ENCODE measurements at regions not wholly inside any gene's neighbourhood (a gene's known extent, or its start where the extent isn't known, plus 50 kb on each side); places are given as distances from the start of the nearest gene placed in this dataset.

DNA sequence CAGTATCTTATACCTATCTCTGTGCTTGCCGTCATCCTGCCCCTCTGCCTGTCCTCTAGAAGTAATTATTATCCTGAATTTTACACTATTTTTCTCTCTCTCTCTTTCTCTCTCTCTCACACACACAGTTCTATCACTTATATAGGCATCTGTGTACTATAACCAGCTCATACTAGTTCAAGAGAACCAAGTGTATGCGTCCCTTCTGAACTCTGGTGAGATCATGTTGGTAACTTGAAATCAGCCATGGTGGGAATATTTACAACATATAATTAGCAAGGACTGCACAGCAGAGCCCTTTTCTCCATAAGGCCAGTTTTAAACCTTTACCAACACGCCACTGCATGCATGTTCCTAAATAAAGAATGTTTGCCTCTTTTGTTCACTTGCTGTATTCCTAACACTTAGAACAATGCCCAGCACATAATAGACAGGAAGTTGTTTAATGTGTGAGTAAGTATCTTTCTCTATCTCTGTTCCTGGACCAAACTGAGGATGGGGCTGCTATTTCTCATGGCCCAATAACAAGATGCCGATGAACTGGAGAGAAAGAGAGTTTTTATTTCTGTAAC is 51.1 kb upstream of the IL21 start:
- TF ChIP-seq, protein P1, sequence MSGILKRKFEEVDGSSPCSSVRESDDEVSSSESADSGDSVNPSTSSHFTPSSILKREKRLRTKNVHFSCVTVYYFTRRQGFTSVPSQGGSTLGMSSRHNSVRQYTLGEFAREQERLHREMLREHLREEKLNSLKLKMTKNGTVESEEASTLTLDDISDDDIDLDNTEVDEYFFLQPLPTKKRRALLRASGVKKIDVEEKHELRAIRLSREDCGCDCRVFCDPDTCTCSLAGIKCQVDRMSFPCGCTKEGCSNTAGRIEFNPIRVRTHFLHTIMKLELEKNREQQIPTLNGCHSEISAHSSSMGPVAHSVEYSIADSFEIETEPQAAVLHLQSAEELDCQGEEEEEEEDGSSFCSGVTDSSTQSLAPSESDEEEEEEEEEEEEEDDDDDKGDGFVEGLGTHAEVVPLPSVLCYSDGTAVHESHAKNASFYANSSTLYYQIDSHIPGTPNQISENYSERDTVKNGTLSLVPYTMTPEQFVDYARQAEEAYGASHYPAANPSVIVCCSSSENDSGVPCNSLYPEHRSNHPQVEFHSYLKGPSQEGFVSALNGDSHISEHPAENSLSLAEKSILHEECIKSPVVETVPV (CRISPR knock-in tag; IDR thresholded peaks at IDR 0.05), result no peak
- TF ChIP-seq BACH2 (CRISPR knock-in tag; IDR thresholded peaks at IDR 0.05; ENCODE audit: borderline replicate concordance) (no peak), PPARA (CRISPR knock-in tag; IDR thresholded peaks at IDR 0.05; ENCODE audit: borderline replicate concordance) (no peak), ZNF8 (CRISPR knock-in tag; IDR thresholded peaks at IDR 0.05) (no peak), RARB (CRISPR knock-in tag; IDR thresholded peaks at IDR 0.05) (no peak), ZFP3 (CRISPR knock-in tag; IDR thresholded peaks at IDR 0.05) (no peak), ZFP30 (CRISPR knock-in tag; IDR thresholded peaks at IDR 0.05) (no peak), ARNTL (CRISPR knock-in tag; IDR thresholded peaks at IDR 0.05; ENCODE audit: borderline replicate concordance, low read depth) (no peak), ZNF70 (CRISPR knock-in tag; IDR thresholded peaks at IDR 0.05) (no peak), ISL1 (CRISPR knock-in tag; IDR thresholded peaks at IDR 0.05) (no peak), SNAI2 (CRISPR knock-in tag; IDR thresholded peaks at IDR 0.05) (no peak), TOX (CRISPR knock-in tag; IDR thresholded peaks at IDR 0.05; ENCODE audit: borderline replicate concordance) (no peak), OSR1 (CRISPR knock-in tag; IDR thresholded peaks at IDR 0.05) (no peak), ZNF565 (CRISPR knock-in tag; conservative IDR thresholded peaks at IDR 0.05; ENCODE audit: low read depth) (no peak)
- TF ChIP-seq, protein P2, sequence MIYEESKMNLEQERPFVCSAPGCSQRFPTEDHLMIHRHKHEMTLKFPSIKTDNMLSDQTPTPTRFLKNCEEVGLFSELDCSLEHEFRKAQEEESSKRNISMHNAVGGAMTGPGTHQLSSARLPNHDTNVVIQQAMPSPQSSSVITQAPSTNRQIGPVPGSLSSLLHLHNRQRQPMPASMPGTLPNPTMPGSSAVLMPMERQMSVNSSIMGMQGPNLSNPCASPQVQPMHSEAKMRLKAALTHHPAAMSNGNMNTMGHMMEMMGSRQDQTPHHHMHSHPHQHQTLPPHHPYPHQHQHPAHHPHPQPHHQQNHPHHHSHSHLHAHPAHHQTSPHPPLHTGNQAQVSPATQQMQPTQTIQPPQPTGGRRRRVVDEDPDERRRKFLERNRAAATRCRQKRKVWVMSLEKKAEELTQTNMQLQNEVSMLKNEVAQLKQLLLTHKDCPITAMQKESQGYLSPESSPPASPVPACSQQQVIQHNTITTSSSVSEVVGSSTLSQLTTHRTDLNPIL (CRISPR knock-in tag; IDR thresholded peaks at IDR 0.05; ENCODE audit: low read depth), result no peak
- TF ChIP-seq, protein P3, sequence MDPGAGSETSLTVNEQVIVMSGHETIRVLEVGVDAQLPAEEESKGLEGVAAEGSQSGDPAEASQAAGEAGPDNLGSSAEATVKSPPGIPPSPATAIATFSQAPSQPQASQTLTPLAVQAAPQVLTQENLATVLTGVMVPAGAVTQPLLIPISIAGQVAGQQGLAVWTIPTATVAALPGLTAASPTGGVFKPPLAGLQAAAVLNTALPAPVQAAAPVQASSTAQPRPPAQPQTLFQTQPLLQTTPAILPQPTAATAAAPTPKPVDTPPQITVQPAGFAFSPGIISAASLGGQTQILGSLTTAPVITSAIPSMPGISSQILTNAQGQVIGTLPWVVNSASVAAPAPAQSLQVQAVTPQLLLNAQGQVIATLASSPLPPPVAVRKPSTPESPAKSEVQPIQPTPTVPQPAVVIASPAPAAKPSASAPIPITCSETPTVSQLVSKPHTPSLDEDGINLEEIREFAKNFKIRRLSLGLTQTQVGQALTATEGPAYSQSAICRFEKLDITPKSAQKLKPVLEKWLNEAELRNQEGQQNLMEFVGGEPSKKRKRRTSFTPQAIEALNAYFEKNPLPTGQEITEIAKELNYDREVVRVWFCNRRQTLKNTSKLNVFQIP (CRISPR knock-in tag; IDR thresholded peaks at IDR 0.05; ENCODE audit: borderline replicate concordance, low read depth), result no peak

DNA sequence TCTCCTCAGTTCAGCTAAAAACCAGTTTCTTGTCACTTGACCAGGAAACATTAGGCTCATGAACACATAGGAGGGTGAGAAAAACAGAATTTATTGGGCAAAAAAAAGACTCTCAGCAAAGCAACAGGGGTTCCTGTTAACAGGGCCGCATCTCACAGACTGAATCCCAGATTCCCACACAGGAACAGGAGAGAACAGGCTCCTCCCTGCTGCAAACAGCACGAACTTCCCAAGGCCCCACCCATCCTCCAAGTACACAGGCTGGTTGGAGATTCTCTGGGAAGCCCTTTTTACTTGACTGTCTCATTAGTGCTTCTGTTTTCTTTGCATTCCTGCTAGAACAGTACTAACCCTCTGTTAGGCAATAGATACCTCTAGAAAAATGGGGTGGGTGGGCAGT is 52.4 kb upstream of the IL21 start:
- ATAC-seq, result peak; percentile 54
- no peak for TF ChIP-seq SNAI2 (CRISPR knock-in tag; IDR thresholded peaks at IDR 0.05)
- TF ChIP-seq, protein P4, sequence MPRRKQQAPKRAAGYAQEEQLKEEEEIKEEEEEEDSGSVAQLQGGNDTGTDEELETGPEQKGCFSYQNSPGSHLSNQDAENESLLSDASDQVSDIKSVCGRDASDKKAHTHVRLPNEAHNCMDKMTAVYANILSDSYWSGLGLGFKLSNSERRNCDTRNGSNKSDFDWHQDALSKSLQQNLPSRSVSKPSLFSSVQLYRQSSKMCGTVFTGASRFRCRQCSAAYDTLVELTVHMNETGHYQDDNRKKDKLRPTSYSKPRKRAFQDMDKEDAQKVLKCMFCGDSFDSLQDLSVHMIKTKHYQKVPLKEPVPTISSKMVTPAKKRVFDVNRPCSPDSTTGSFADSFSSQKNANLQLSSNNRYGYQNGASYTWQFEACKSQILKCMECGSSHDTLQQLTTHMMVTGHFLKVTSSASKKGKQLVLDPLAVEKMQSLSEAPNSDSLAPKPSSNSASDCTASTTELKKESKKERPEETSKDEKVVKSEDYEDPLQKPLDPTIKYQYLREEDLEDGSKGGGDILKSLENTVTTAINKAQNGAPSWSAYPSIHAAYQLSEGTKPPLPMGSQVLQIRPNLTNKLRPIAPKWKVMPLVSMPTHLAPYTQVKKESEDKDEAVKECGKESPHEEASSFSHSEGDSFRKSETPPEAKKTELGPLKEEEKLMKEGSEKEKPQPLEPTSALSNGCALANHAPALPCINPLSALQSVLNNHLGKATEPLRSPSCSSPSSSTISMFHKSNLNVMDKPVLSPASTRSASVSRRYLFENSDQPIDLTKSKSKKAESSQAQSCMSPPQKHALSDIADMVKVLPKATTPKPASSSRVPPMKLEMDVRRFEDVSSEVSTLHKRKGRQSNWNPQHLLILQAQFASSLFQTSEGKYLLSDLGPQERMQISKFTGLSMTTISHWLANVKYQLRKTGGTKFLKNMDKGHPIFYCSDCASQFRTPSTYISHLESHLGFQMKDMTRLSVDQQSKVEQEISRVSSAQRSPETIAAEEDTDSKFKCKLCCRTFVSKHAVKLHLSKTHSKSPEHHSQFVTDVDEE (CRISPR knock-in tag; IDR thresholded peaks at IDR 0.05), result no peak
- TF ChIP-seq ZFP30 (CRISPR knock-in tag; IDR thresholded peaks at IDR 0.05), result no peak
- no peak for TF ChIP-seq TOX (CRISPR knock-in tag; IDR thresholded peaks at IDR 0.05; ENCODE audit: borderline replicate concordance)
- no peak for TF ChIP-seq BACH2 (CRISPR knock-in tag; IDR thresholded peaks at IDR 0.05; ENCODE audit: borderline replicate concordance)

More for the DNA sequence above, 51.1 kb upstream of the IL21 start:
- ATAC-seq, result no peak

DNA sequence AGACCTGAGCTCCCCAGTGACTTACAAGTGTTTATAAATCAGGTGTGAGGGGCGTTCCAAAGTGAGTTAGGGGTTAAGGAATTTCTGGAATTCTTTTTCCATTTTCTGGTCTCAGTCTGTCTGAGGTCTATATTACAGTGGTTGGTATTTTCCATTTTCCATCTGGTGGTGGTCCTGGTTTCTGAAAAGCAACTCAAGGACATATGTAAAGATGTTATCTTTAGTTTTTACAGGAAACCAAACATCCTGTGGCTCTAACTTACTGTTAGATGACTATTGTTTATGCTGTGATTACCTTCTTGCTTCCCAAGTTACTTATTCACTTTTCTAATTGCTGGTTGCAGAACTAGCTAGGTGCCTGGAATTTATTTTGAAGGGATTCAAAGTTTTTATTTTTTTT is 53.5 kb upstream of the IL21 start:
- TF ChIP-seq RARB (CRISPR knock-in tag; IDR thresholded peaks at IDR 0.05), result no peak
- TF ChIP-seq, protein P3 (CRISPR knock-in tag; IDR thresholded peaks at IDR 0.05; ENCODE audit: borderline replicate concordance, low read depth), result no peak
- no peak for TF ChIP-seq ZFP30 (CRISPR knock-in tag; IDR thresholded peaks at IDR 0.05)
- no peak for TF ChIP-seq CSDC2 (CRISPR knock-in tag; IDR thresholded peaks at IDR 0.05)
- no peak for TF ChIP-seq GLIS3 (CRISPR knock-in tag; IDR thresholded peaks at IDR 0.05)
- no peak for TF ChIP-seq SNAI2 (CRISPR knock-in tag; IDR thresholded peaks at IDR 0.05)
- TF ChIP-seq ISL1 (CRISPR knock-in tag; IDR thresholded peaks at IDR 0.05), result no peak
- TF ChIP-seq TCF4 (CRISPR knock-in tag; IDR thresholded peaks at IDR 0.05; ENCODE audit: borderline replicate concordance), result no peak
- no peak for TF ChIP-seq ARNTL (CRISPR knock-in tag; IDR thresholded peaks at IDR 0.05; ENCODE audit: borderline replicate concordance, low read depth)
- no peak for TF ChIP-seq ESRRG (CRISPR knock-in tag; IDR thresholded peaks at IDR 0.05)
- TF ChIP-seq PPARA (CRISPR knock-in tag; IDR thresholded peaks at IDR 0.05; ENCODE audit: borderline replicate concordance), result no peak
- no peak for TF ChIP-seq OSR1 (CRISPR knock-in tag; IDR thresholded peaks at IDR 0.05)
- TF ChIP-seq, protein P4 (CRISPR knock-in tag; IDR thresholded peaks at IDR 0.05), result no peak
- no peak for TF ChIP-seq TOX (CRISPR knock-in tag; IDR thresholded peaks at IDR 0.05; ENCODE audit: borderline replicate concordance)
- no peak for TF ChIP-seq ZNF565 (CRISPR knock-in tag; conservative IDR thresholded peaks at IDR 0.05; ENCODE audit: low read depth)
- no peak for TF ChIP-seq BACH2 (CRISPR knock-in tag; IDR thresholded peaks at IDR 0.05; ENCODE audit: borderline replicate concordance)
- TF ChIP-seq ZC3H10 (CRISPR knock-in tag; IDR thresholded peaks at IDR 0.05), result no peak
- TF ChIP-seq ZNF8 (CRISPR knock-in tag; IDR thresholded peaks at IDR 0.05), result no peak
- peak; percentile 34 for ATAC-seq

Data from SK-N-SH treated with all-trans-retinoic acid at 6 μM for 48 hours (cell line).